ENCODE measurements at regions not wholly inside any gene's neighbourhood (a gene's known extent, or its start where the extent isn't known, plus 50 kb on each side); places are given as distances from the start of the nearest gene placed in this dataset.

- Histone ChIP-seq H3K4me3 (ENCODE audit: low read length in 3 of 3) (peak overlapping the region in 1 of 3 donors; percentile 6), H3K27me3 (ENCODE audit: control insufficient read depth in 3 of 3, insufficient read depth in 3 of 3, low read length in 3 of 3) (peaks cover 0 to 4% (median 0%) of the 10 kb centered on the region in 3 donors), H3K27ac (ENCODE audit: low read depth, low read length) (peak overlapping the region; percentile 23)
These were observed 487.9 kb upstream of the ID2 start for GRCh38 chr2:8193686-8194615.

GRCh38 chr2:8195784-8196183, 486.1 kb upstream of the ID2 start:
- Histone ChIP-seq H3K36me3 (ENCODE audit: control insufficient read depth in 3 of 3, insufficient read depth in 3 of 3, low read length in 3 of 3) (no peaks in the 10 kb centered on the region), H3K9ac (ENCODE audit: low read depth in 1 of 3, low read length in 3 of 3) (no peak overlapping the region), H3K4me3 (ENCODE audit: low read length in 3 of 3) (no peak overlapping the region), H3K9me3 (ENCODE audit: control insufficient read depth in 3 of 3, low read length in 3 of 3) (no peaks in the 10 kb centered on the region), H3K4me1 (ENCODE audit: control insufficient read depth in 3 of 3, insufficient read depth in 3 of 3, low read length in 3 of 3) (no peaks in the 10 kb centered on the region), H3K27ac (ENCODE audit: low read depth, low read length) (no peak overlapping the region), H3K27me3 (ENCODE audit: control insufficient read depth in 3 of 3, insufficient read depth in 3 of 3, low read length in 3 of 3) (peaks cover 0 to 4% (median 0%) of the 10 kb centered on the region in 3 donors)

More at GRCh38 chr2:8193686-8194615, 487.9 kb upstream of the ID2 start:
- no peak overlapping the region for H3K9ac ChIP-seq (ENCODE audit: low read depth in 1 of 3, low read length in 3 of 3)
- H3K4me1 ChIP-seq (ENCODE audit: control insufficient read depth in 3 of 3, insufficient read depth in 3 of 3, low read length in 3 of 3): no peaks in the 10 kb centered on the region
- H3K9me3 ChIP-seq (ENCODE audit: control insufficient read depth in 3 of 3, low read length in 3 of 3): no peaks in the 10 kb centered on the region
- H3K36me3 ChIP-seq (ENCODE audit: control insufficient read depth in 3 of 3, insufficient read depth in 3 of 3, low read length in 3 of 3): no peaks in the 10 kb centered on the region

GRCh38 chr2:8196316-8196715, 485.5 kb upstream of the ID2 start:
- no peak overlapping the region for H3K27ac ChIP-seq (ENCODE audit: low read depth, low read length)
- H3K9me3 ChIP-seq (ENCODE audit: control insufficient read depth in 3 of 3, low read length in 3 of 3): no peaks in the 10 kb centered on the region
- no peak overlapping the region for H3K4me3 ChIP-seq (ENCODE audit: low read length in 3 of 3)
- no peaks in the 10 kb centered on the region for H3K4me1 ChIP-seq (ENCODE audit: control insufficient read depth in 3 of 3, insufficient read depth in 3 of 3, low read length in 3 of 3)
- no peaks in the 10 kb centered on the region for H3K36me3 ChIP-seq (ENCODE audit: control insufficient read depth in 3 of 3, insufficient read depth in 3 of 3, low read length in 3 of 3)
- peaks cover 0 to 4% (median 3%) of the 10 kb centered on the region in 3 donors for H3K27me3 ChIP-seq (ENCODE audit: control insufficient read depth in 3 of 3, insufficient read depth in 3 of 3, low read length in 3 of 3)
- no peak overlapping the region for H3K9ac ChIP-seq (ENCODE audit: low read depth in 1 of 3, low read length in 3 of 3)

- Histone ChIP-seq H3K4me1 (ENCODE audit: control insufficient read depth in 3 of 3, insufficient read depth in 3 of 3, low read length in 3 of 3) (no peaks in the 10 kb centered on the region), H3K9me3 (ENCODE audit: control insufficient read depth in 3 of 3, low read length in 3 of 3) (no peaks in the 10 kb centered on the region), H3K4me3 (ENCODE audit: low read length in 3 of 3) (no peak overlapping the region), H3K27ac (ENCODE audit: low read depth, low read length) (no peak overlapping the region), H3K27me3 (ENCODE audit: control insufficient read depth in 3 of 3, insufficient read depth in 3 of 3, low read length in 3 of 3) (peaks cover 0 to 6% (median 4%) of the 10 kb centered on the region in 3 donors), H3K36me3 (ENCODE audit: control insufficient read depth in 3 of 3, insufficient read depth in 3 of 3, low read length in 3 of 3) (no peaks in the 10 kb centered on the region), H3K9ac (ENCODE audit: low read depth in 1 of 3, low read length in 3 of 3) (no peak overlapping the region)
These were observed 484.8 kb upstream of the ID2 start for GRCh38 chr2:8197101-8197500.

GRCh38 chr2:8197825-8198224, 484.0 kb upstream of the ID2 start:
- Histone ChIP-seq H3K27ac (ENCODE audit: low read depth, low read length) (no peak overlapping the region), H3K4me3 (ENCODE audit: low read length in 3 of 3) (no peak overlapping the region), H3K27me3 (ENCODE audit: control insufficient read depth in 3 of 3, insufficient read depth in 3 of 3, low read length in 3 of 3) (peaks cover 4 to 6% (median 4%) of the 10 kb centered on the region in 3 donors), H3K36me3 (ENCODE audit: control insufficient read depth in 3 of 3, insufficient read depth in 3 of 3, low read length in 3 of 3) (no peaks in the 10 kb centered on the region), H3K9me3 (ENCODE audit: control insufficient read depth in 3 of 3, low read length in 3 of 3) (no peaks in the 10 kb centered on the region), H3K9ac (ENCODE audit: low read depth in 1 of 3, low read length in 3 of 3) (no peak overlapping the region), H3K4me1 (ENCODE audit: control insufficient read depth in 3 of 3, insufficient read depth in 3 of 3, low read length in 3 of 3) (no peaks in the 10 kb centered on the region)

- Histone ChIP-seq H3K4me3 (ENCODE audit: low read length in 3 of 3) (no peak overlapping the region), H3K9ac (ENCODE audit: low read depth in 1 of 3, low read length in 3 of 3) (no peak overlapping the region), H3K4me1 (ENCODE audit: control insufficient read depth in 3 of 3, insufficient read depth in 3 of 3, low read length in 3 of 3) (no peaks in the 10 kb centered on the region), H3K9me3 (ENCODE audit: control insufficient read depth in 3 of 3, low read length in 3 of 3) (no peaks in the 10 kb centered on the region), H3K27me3 (ENCODE audit: control insufficient read depth in 3 of 3, insufficient read depth in 3 of 3, low read length in 3 of 3) (peaks cover 0 to 6% (median 4%) of the 10 kb centered on the region in 3 donors), H3K27ac (ENCODE audit: low read depth, low read length) (no peak overlapping the region), H3K36me3 (ENCODE audit: control insufficient read depth in 3 of 3, insufficient read depth in 3 of 3, low read length in 3 of 3) (no peaks in the 10 kb centered on the region)
These were observed 483.0 kb upstream of the ID2 start for GRCh38 chr2:8198766-8199382.

GRCh38 chr2:8202132-8202531, 479.7 kb upstream of the ID2 start:
- Histone ChIP-seq H3K4me1 (ENCODE audit: control insufficient read depth in 3 of 3, insufficient read depth in 3 of 3, low read length in 3 of 3) (no peaks in the 10 kb centered on the region), H3K36me3 (ENCODE audit: control insufficient read depth in 3 of 3, insufficient read depth in 3 of 3, low read length in 3 of 3) (no peaks in the 10 kb centered on the region), H3K9ac (ENCODE audit: low read depth in 1 of 3, low read length in 3 of 3) (no peak overlapping the region), H3K9me3 (ENCODE audit: control insufficient read depth in 3 of 3, low read length in 3 of 3) (no peaks in the 10 kb centered on the region), H3K27ac (ENCODE audit: low read depth, low read length) (no peak overlapping the region), H3K27me3 (ENCODE audit: control insufficient read depth in 3 of 3, insufficient read depth in 3 of 3, low read length in 3 of 3) (peaks cover 0 to 6% (median 4%) of the 10 kb centered on the region in 3 donors), H3K4me3 (ENCODE audit: low read length in 3 of 3) (no peak overlapping the region)

- Histone ChIP-seq H3K4me1 (ENCODE audit: control insufficient read depth in 3 of 3, insufficient read depth in 3 of 3, low read length in 3 of 3) (no peaks in the 10 kb centered on the region), H3K9ac (ENCODE audit: low read depth in 1 of 3, low read length in 3 of 3) (no peak overlapping the region), H3K27me3 (ENCODE audit: control insufficient read depth in 3 of 3, insufficient read depth in 3 of 3, low read length in 3 of 3) (peaks cover 0 to 6% (median 4%) of the 10 kb centered on the region in 3 donors), H3K4me3 (ENCODE audit: low read length in 3 of 3) (no peak overlapping the region), H3K9me3 (ENCODE audit: control insufficient read depth in 3 of 3, low read length in 3 of 3) (no peaks in the 10 kb centered on the region), H3K36me3 (ENCODE audit: control insufficient read depth in 3 of 3, insufficient read depth in 3 of 3, low read length in 3 of 3) (no peaks in the 10 kb centered on the region), H3K27ac (ENCODE audit: low read depth, low read length) (no peak overlapping the region)
These were observed 478.5 kb upstream of the ID2 start for GRCh38 chr2:8203364-8203763.

GRCh38 chr2:8204711-8205110, 477.1 kb upstream of the ID2 start:
- Histone ChIP-seq H3K9me3 (ENCODE audit: control insufficient read depth in 3 of 3, low read length in 3 of 3) (no peaks in the 10 kb centered on the region), H3K4me1 (ENCODE audit: control insufficient read depth in 3 of 3, insufficient read depth in 3 of 3, low read length in 3 of 3) (no peaks in the 10 kb centered on the region), H3K36me3 (ENCODE audit: control insufficient read depth in 3 of 3, insufficient read depth in 3 of 3, low read length in 3 of 3) (no peaks in the 10 kb centered on the region), H3K27ac (ENCODE audit: low read depth, low read length) (no peak overlapping the region), H3K9ac (ENCODE audit: low read depth in 1 of 3, low read length in 3 of 3) (no peak overlapping the region), H3K4me3 (ENCODE audit: low read length in 3 of 3) (no peak overlapping the region), H3K27me3 (ENCODE audit: control insufficient read depth in 3 of 3, insufficient read depth in 3 of 3, low read length in 3 of 3) (peaks cover 0 to 6% (median 4%) of the 10 kb centered on the region in 3 donors)

- Histone ChIP-seq H3K9me3 (ENCODE audit: control insufficient read depth in 3 of 3, low read length in 3 of 3) (peaks cover 0 to 3% (median 0%) of the 10 kb centered on the region in 3 donors), H3K27me3 (ENCODE audit: control insufficient read depth in 3 of 3, insufficient read depth in 3 of 3, low read length in 3 of 3) (no peaks in the 10 kb centered on the region), H3K27ac (ENCODE audit: low read depth, low read length) (no peak overlapping the region), H3K4me1 (ENCODE audit: control insufficient read depth in 3 of 3, insufficient read depth in 3 of 3, low read length in 3 of 3) (no peaks in the 10 kb centered on the region), H3K4me3 (ENCODE audit: low read length in 3 of 3) (no peak overlapping the region), H3K9ac (ENCODE audit: low read depth in 1 of 3, low read length in 3 of 3) (no peak overlapping the region), H3K36me3 (ENCODE audit: control insufficient read depth in 3 of 3, insufficient read depth in 3 of 3, low read length in 3 of 3) (no peaks in the 10 kb centered on the region)
These were observed 472.4 kb upstream of the ID2 start for GRCh38 chr2:8209494-8209893.
